GM18909 (cell line): ENCODE measurements at regions not wholly inside any gene's neighbourhood (a gene's known extent, or its start where the extent isn't known, plus 50 kb on each side); places are given as distances from the start of the nearest gene placed in this dataset.

Source experiments
- ATAC-seq: cut with Tn5 transposase; IDR thresholded peaks from one replicate; pipeline ENCODE4 v1.9.1; 2021; ENCODE audit warnings: mild to moderate bottlenecking; ENCODE audit not compliant: unreplicated experiment, poor library complexity

- no peak for ATAC-seq
Observed at GRCh38 chr2:225100856-225101294, 58.6 kb upstream of the DOCK10 start.

GRCh38 chr2:225100269-225100668, 58.0 kb upstream of the DOCK10 start:
- ATAC-seq: no peak

- ATAC-seq: no peak
Observed at GRCh38 chr2:225097035-225097434, 54.8 kb upstream of the DOCK10 start.
